ENCODE measurements at regions not wholly inside any gene's neighbourhood (a gene's known extent, or its start where the extent isn't known, plus 50 kb on each side); places are given as distances from the start of the nearest gene placed in this dataset.
"Not testable (repeated sequence)": the region's sequence is repeated elsewhere in the genome, so short reads cannot be mapped to it uniquely, and the experiment has no call there.

GRCh38 chr1:213324859-213325258 is 273.8 kb downstream of the RPS6KC1 start:
- DNase-seq: no peak

DNA sequence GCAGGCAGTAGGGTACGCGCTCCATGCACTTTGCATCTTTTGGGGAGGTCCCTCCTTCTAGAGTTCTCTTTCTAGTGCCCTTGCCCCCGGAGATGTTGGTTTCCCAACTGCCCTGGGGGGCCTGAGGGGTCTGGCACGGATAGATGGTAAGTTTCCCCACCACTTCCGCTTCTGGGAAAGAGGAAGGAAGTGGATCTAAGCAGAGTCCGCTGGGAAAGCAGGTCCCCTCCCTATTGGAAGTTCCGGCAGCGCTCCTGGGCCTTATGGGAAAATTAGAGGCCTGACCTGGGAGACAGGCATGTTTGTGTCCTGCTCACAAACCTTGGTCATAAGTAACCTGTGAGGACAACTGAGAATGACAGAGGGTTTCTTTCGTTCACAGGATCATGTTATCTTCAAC is 274.4 kb downstream of the RPS6KC1 start:
- DNase-seq: no peak

- no peak for DNase-seq
These were observed 275.4 kb downstream of the RPS6KC1 start for GRCh38 chr1:213326281-213327016.

GRCh38 chr1:213327017-213327667 is 276.1 kb downstream of the RPS6KC1 start:
- peak; percentile 47 for DNase-seq

DNA sequence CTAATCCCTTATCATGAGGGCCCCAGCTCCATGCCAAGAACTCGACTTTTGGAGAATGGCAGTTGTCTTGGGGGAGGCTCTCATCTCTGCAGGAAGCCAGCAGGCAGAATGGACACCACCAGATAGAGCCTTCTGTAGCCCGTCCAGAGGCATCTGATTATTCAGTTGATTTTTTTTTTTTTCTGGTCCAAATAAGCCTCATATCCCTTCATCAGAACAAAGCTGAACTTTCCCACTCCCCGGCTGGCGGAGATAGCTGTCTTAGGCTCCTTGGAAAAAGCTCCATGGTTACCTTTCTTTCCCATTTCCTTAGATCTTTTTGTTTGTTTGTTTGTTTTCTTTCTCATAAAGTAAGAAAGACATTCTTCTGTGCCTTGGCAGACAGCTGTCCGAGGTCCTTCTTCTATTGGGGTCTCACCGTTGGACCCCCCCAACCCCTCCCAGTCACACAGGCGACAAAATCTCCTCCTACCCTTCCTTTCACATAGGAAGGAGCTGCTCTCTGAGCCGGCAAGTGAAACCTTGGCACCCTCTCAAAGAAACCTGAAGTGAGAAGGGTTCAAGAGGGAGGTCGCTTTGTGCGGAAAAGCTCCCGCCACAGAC is 278.5 kb downstream of the RPS6KC1 start:
- no peak for DNase-seq

DNA sequence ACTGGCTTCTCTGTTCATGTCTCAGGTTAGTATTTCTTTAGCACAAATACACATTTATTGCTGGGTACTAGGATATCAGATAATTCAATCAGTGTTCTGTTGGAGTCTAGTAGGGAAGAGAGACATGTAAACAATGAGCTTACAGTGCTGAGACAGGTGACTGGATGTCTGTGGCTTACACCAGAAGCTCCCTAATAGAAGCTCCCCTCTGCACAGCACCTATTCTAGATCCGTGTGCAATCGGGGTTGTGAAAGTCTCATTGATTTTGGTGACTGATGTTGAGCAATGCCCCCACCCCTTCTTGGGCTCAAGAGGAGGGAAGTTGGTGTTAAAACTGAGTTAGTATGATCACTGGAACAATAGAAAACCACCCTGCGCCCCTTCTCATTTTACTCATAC is 279.2 kb downstream of the RPS6KC1 start:
- no peak for DNase-seq

- DNase-seq: no peak
These were observed 280.7 kb downstream of the RPS6KC1 start for GRCh38 chr1:213331631-213332175.

- DNase-seq: no peak
These were observed 281.4 kb downstream of the RPS6KC1 start for GRCh38 chr1:213332491-213332890.

DNA sequence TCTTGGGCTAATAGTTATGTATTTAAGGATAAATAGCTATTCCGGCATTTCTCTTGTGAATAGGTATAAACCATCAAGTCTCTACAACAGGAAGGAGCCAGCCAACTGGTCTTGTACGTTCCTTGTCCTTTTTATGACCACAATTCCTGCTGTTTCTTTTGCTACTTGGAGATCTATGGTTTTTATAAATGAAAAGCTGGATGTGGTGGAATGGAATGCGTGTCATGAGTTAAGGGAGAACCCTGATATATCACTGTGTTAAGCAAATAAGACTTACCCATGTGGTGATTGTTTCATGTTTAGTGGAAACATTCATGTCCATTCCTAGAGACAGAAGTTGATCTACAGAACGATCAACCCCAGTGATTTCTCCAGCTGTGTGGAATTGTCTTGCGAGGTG is 282.1 kb downstream of the RPS6KC1 start:
- no peak for DNase-seq

DNA sequence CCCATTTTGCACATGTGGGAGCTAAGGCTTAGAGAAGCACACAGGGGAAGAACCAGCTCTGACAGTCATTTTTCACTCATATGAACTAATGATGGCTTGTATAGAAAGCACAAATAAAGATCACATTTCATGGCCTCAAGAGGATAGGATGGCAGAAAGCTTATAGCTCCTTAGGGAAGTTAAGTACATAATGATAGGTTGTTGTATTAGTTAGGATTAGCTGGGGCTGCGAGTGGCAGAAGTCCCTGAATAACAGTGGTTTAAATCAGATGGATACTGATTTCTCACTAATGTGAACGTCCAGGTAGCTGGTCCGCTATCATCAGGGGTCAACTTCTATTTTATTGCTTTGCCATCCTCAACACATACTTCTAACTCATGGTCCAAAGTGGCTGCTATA is 284.0 kb downstream of the RPS6KC1 start:
- no peak for DNase-seq

GRCh38 chr1:213337025-213337678 is 286.1 kb downstream of the RPS6KC1 start:
- DNase-seq: no peak

DNA sequence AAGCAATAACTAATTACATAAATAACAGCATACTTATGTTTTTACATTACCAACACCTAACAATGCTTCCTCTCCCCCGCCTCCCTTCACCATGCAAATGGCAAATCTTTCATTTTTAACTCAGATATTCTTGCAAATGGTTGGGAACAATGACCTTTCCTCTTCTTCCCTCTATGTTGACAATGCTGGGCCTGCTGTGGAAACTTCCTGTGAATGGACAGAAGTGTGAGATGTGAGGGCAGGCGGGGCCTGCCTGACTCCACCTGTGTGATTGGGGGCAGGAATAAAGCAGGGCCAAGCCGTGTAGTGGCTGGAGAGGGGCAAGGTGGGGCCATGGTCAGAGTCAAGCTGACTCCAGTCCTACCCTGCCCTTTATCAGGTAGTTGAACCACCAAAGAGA is 289.6 kb downstream of the RPS6KC1 start:
- no peak for DNase-seq

DNA sequence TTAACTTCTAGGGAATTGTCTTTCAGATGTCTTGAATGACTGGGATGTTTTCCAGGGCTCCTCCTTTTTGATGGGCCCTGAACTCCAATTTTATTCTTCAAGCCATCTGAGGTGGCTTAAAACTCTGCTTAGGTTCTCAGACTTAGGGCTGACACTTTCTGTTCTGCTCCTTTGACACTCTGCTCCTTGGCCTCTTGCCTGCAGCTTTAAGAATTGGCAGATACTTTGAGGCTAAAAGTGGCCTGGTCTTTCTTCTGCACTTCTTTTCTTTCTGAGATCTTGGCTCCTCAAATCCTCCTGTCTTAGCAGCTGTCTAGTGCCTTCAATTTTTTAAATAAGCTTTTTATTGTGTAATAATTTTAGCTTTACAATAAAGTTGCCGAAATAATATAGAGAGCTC is 294.6 kb downstream of the RPS6KC1 start:
- no peak for DNase-seq

DNA sequence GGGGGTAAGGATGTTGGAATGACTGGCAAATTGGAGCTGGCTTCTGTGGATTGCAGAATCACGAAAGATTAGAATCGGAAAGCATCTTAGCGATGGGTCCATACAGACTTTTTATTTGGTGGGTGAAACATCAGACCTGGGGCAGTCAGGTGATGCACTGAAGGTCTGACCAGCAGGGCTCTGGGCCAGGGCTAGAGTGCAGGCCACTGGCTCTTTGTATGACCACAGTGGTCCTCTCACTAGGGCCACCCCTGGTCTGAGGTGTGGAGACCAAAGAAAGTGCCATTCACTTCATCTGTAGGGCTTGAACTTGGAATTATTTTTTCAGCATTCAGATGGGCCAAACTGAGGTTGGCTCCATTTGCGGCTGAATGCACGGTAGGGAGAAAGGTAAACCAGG is 306.4 kb downstream of the RPS6KC1 start:
- DNase-seq: no peak

DNA sequence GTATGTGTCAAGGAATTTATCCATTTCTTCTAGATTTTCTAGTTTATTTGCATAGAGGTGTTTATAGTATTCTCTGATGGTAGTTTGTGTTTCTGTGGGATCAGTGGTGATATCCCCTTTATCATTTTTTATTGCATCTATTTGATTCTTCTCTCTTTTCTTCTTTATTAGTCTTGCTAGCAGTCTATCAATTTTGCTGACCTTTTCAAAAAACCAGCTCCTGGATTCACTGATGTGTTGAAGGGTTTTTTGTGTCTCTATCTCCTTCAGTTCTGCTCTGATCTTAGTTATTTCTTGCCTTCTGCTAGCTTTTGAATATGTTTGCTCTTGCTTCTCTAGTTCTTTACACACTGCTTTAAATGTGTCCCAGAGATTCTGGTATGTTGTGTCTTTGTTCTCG is 307.3 kb downstream of the RPS6KC1 start:
- not testable (repeated sequence) for DNase-seq

DNA sequence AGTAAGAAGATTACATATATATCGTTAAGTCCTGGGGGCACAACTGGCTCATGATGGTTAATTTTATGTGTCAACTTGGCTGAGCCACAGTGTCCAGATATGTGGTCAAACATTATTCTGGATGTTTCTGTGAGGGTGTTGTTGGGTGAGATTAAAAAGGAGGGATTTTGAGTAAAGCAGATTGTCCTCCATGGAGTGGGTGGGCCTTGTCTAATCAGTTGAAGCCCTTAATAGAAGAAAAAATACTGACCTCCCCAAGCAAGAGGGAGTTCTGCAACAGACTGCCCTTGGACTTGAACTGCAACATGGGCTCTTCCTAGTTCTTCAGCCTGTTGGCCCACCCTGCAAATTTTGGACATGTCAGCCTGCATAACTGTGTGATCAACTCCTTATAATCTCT is 311.6 kb downstream of the RPS6KC1 start:
- DNase-seq: no peak

DNA sequence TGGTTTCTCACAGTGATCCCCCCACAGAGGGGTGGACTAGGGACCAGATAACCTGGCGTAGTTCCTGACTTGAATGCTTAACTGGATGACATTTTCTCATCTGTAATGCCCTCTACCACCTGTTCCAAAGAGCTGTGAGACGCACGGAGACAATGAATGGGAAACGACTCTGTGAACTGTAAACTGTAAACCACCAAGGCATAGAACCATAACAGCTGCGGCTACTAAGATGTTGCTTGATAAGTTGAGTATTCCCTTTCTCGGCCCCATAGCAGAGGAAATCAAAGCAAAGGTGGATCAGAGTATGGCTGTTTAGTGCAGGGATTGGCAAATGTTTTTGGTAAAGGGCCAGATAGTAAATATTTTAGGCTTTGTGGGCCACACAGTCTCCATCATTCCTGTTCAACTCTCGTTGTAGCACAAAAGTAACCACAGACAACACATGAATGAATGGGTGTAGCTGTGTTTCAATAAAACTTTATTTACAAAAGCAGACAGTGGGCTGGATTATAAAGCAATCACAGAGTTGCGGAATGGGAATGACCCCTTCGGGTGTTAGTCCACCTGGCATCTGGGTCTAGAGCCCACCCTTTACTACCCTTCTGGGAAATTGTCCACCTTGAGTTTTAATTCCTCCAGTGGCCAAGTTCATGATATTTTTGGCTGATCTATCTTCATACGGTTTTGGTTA is 315.2 kb downstream of the RPS6KC1 start:
- DNase-seq: no peak

- DNase-seq: no peak
These were observed 318.4 kb downstream of the RPS6KC1 start for GRCh38 chr1:213369465-213369864.

DNA sequence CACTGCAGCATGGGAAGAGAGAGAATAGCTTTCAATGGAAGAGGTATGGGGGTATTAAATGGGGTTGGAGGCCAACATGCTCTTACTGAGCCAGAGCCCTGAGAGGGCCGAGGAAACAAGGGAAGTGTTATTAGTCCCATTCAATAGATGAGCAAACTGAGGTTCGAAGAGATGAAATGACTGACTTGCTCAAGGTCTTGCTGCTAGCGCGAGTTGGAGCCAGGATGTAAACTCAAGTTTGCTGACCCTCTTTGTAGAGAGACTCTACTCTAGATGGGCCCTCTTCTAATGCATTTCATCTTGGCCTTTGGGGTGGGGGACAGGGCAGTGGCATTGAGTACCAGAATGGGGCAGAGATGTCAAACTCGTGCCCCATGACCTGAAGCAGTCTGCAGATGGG is 319.5 kb downstream of the RPS6KC1 start:
- no peak for DNase-seq

DNA sequence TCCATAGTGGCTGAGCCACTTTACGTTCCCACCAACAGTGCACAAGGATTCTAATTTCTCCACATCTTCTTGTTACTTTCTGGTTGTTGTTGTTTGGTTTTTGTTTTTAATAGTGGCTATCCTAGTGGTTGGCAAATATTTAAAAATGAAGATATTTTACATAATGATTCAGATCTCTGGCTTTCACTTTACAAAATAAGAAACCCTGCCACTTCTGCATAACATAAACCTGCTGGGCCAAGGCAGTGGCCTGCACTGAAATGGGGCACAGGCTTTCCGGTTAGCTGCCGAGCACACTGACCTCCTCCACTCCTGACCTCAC is 320.4 kb downstream of the RPS6KC1 start:
- no peak for DNase-seq

GRCh38 chr1:213371847-213372619 is 321.0 kb downstream of the RPS6KC1 start:
- no peak for DNase-seq

DNA sequence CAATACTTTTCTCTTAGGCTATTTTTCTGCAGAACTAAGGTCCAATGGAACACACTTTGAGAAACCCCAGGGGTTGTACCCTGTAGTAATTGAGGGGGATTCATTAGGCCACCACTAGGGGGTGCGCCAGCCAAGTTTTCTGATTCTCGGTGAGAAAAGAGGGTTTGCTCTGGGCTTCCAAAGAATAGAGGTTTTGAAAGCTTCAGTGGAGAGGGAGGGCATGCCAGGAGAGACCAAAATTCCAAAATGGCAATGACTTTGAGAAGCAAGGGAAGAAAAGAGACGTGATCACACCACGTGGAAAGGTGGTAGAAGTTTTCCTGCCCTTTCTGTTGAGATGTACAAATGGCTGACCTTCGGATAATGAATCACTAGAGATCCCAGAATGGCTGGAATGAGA is 323.3 kb downstream of the RPS6KC1 start:
- DNase-seq: peak; percentile 82
